SK-N-SH treated with all-trans-retinoic acid at 6 μM for 48 hours (cell line): ENCODE measurements at regions not wholly inside any gene's neighbourhood (a gene's known extent, or its start where the extent isn't known, plus 50 kb on each side); places are given as distances from the start of the nearest gene placed in this dataset.

Experiments used
- ATAC-seq: fragments of 200-7000 bp; cut with Tn5 transposase; 3 replicates; pipeline ENCODE4 v1.9.1; 2020; ENCODE audit warnings: mild to moderate bottlenecking, moderate library complexity
- CSDC2 ChIP-seq: fragments of 250-450 bp; sonication (Bioruptor Pico); IDR thresholded peaks from 2 replicates; pipeline ENCODE4 v1.5.0; 2020; ENCODE audit warnings: mild to moderate bottlenecking, moderate library complexity
- CSRNP3 ChIP-seq: fragments of 250-450 bp; sonication (Bioruptor Pico); IDR thresholded peaks from 2 replicates; pipeline ENCODE4 v1.5.1; 2021; ENCODE audit warnings: mild to moderate bottlenecking, moderate library complexity
- GLIS3 ChIP-seq: fragments of 250-450 bp; sonication (Bioruptor Pico); IDR thresholded peaks from 2 replicates; pipeline ENCODE4 v1.5.0; 2020; ENCODE audit warnings: mild to moderate bottlenecking, moderate library complexity
- ISL1 ChIP-seq: fragments of 250-450 bp; sonication (Bioruptor Pico); IDR thresholded peaks from 2 replicates; pipeline ENCODE4 v2.1.2; 2022; ENCODE audit warnings: mild to moderate bottlenecking, moderate library complexity
- PATZ1 ChIP-seq: fragments of 250-450 bp; sonication (Bioruptor Pico); IDR thresholded peaks from 2 replicates; pipeline ENCODE4 v1.8.0; 2020; ENCODE audit warnings: mild to moderate bottlenecking, moderate library complexity, borderline replicate concordance
- POU6F1 ChIP-seq: fragments of 250-450 bp; sonication (Bioruptor Pico); IDR thresholded peaks from 2 replicates; pipeline ENCODE4 v1.8.0; 2021; ENCODE audit warnings: low read depth, mild to moderate bottlenecking, moderate library complexity, borderline replicate concordance
- RARB ChIP-seq: fragments of 250-450 bp; sonication (Bioruptor Pico); IDR thresholded peaks from 2 replicates; pipeline ENCODE4 v1.8.0; 2021; ENCODE audit warnings: mild to moderate bottlenecking, moderate library complexity
- TCF4 ChIP-seq: fragments of 250-450 bp; sonication (Bioruptor Pico); IDR thresholded peaks from 2 replicates; pipeline ENCODE4 v1.8.0; 2021; ENCODE audit warnings: mild to moderate bottlenecking, moderate library complexity, borderline replicate concordance
- TOX ChIP-seq: fragments of 250-450 bp; sonication (Bioruptor Pico); IDR thresholded peaks from 2 replicates; pipeline ENCODE4 v1.8.0; 2021; ENCODE audit warnings: mild to moderate bottlenecking, moderate library complexity, borderline replicate concordance
- TSHZ2 ChIP-seq: fragments of 250-450 bp; sonication (Bioruptor Pico); IDR thresholded peaks from 2 replicates; pipeline ENCODE4 v1.5.0; 2020; ENCODE audit warnings: mild to moderate bottlenecking, moderate library complexity
- ZNF565 ChIP-seq: fragments of 450-650 bp; formaldehyde crosslinking; conservative IDR thresholded peaks from 2 replicates; pipeline ENCODE4 v1.5.0; 2020; ENCODE audit warnings: low read depth, mild to moderate bottlenecking, moderate library complexity

- no peak for TF ChIP-seq TOX (CRISPR knock-in tag)
- no peak for TF ChIP-seq TCF4 (CRISPR knock-in tag)
- TF ChIP-seq RARB, result no peak
- no peak for TF ChIP-seq PATZ1
- no peak for TF ChIP-seq ZNF565 (CRISPR knock-in tag)
- TF ChIP-seq CSDC2, result no peak
- no peak for TF ChIP-seq GLIS3 (CRISPR knock-in tag)
- no peak for ATAC-seq
These were observed 54.6 kb upstream of the TRIM24 start for GRCh38 chr7:138405496-138405895.

- no peak for ATAC-seq
- TF ChIP-seq POU6F1 (CRISPR knock-in tag) (no peak), GLIS3 (CRISPR knock-in tag) (no peak), ISL1 (CRISPR knock-in tag) (no peak), TSHZ2 (CRISPR knock-in tag) (no peak), CSRNP3 (CRISPR knock-in tag) (no peak), CSDC2 (no peak)
These were observed 52.3 kb upstream of the TRIM24 start for GRCh38 chr7:138407792-138408191.
